OCI-LY7 (cell line): ENCODE measurements at regions not wholly inside any gene's neighbourhood (a gene's known extent, or its start where the extent isn't known, plus 50 kb on each side); places are given as distances from the start of the nearest gene placed in this dataset.

Experiments used
- CTCF ChIP-seq: fragments of 200-600 bp; sonication (generic); conservative IDR thresholded peaks from 2 replicates; pipeline ENCODE4 v1.5.1; 2014; ENCODE audit warnings: mild to moderate bottlenecking, antibody characterized with exemption, low read length, moderate library complexity, mixed read lengths
- EZH2phosphoT487 ChIP-seq: fragments of 200-600 bp; sonication (generic); IDR thresholded peaks from 2 replicates; pipeline ENCODE4 v1.6.1; 2018; ENCODE audit warnings: low read depth, borderline replicate concordance, mild to moderate bottlenecking, mixed run types, antibody characterized with exemption, low read length, moderate library complexity, mixed read lengths

GRCh38 chr12:24232531-24232930 is 283.1 kb upstream of the SOX5 start:
- TF ChIP-seq CTCF (no peak), EZH2phosphoT487 (no peak)
